GM23338 (cell line): ENCODE measurements at regions not wholly inside any gene's neighbourhood (a gene's known extent, or its start where the extent isn't known, plus 50 kb on each side); places are given as distances from the start of the nearest gene placed in this dataset.

ENCODE experiments used
- ATAC-seq: fragments of 200-7000 bp; cut with Tn5 transposase; 3 replicates; pipeline ENCODE4 v1.9.1; 2020
- DNase-seq: peaks from one replicate; pipeline ENCODE4 v3.0.0-alpha.2; 2015; ENCODE audit warnings: low spot score
- H2AFZ ChIP-seq: fragments of 200-600 bp; sonication (generic); 2 replicates; pipeline ENCODE4 v1.8.0; 2016; ENCODE audit warnings: antibody characterized with exemption, mild to moderate bottlenecking, moderate library complexity
- H3F3A ChIP-seq: fragments of 200-600 bp; sonication (generic); replicated peaks from 2 replicates; pipeline ENCODE4 v1.8.0; 2017; ENCODE audit warnings: antibody characterized with exemption, mixed run types, low read depth
- H3K27ac ChIP-seq: fragments of 200-600 bp; sonication (generic); 2 replicates; pipeline ENCODE4 v1.6.1; 2016; ENCODE audit warnings: low read depth
- H3K27me3 ChIP-seq: fragments of 200-600 bp; sonication (generic); 2 replicates; pipeline ENCODE4 v1.8.0; 2016; ENCODE audit warnings: mild to moderate bottlenecking, mixed run types, moderate library complexity; ENCODE audit not compliant: insufficient read depth
- H3K36me3 ChIP-seq: fragments of 200-600 bp; sonication (generic); 2 replicates; pipeline ENCODE4 v1.8.0; 2016; ENCODE audit warnings: mild to moderate bottlenecking; ENCODE audit not compliant: insufficient read depth
- H3K4me1 ChIP-seq: fragments of 200-600 bp; sonication (generic); 2 replicates; pipeline ENCODE4 v1.8.0; 2016; ENCODE audit warnings: mild to moderate bottlenecking, moderate library complexity; ENCODE audit not compliant: insufficient read depth
- H3K4me2 ChIP-seq: fragments of 200-600 bp; sonication (generic); 2 replicates; pipeline ENCODE4 v1.7.1; 2017; ENCODE audit warnings: mixed run types
- H3K4me3 ChIP-seq: fragments of 200-600 bp; sonication (generic); 2 replicates; pipeline ENCODE4 v1.6.1; 2016; ENCODE audit warnings: mixed run types
- H3K79me2 ChIP-seq: fragments of 200-600 bp; sonication (generic); replicated peaks from 2 replicates; pipeline ENCODE4 v1.8.0; 2017; ENCODE audit warnings: mild to moderate bottlenecking; ENCODE audit not compliant: insufficient read depth
- H3K9me2 ChIP-seq: fragments of 200-600 bp; sonication (generic); 2 replicates; pipeline ENCODE4 v1.8.0; 2017; ENCODE audit not compliant: insufficient read depth
- H4K20me1 ChIP-seq: fragments of 200-600 bp; sonication (generic); replicated peaks from 2 replicates; pipeline ENCODE4 v1.8.0; 2017; ENCODE audit warnings: mild to moderate bottlenecking; ENCODE audit not compliant: insufficient read depth
- H3K27ac Mint-ChIP-seq: 2 replicates; pipeline ENCODE4 v1.8.0; 2020; ENCODE audit warnings: inconsistent platforms, mild to moderate bottlenecking, moderate library complexity, mixed read lengths
- H3K27me3 Mint-ChIP-seq: 3 replicates; pipeline ENCODE4 v1.8.0; 2022; ENCODE audit warnings: low read depth, mild to moderate bottlenecking, moderate library complexity, mixed read lengths, inconsistent platforms; ENCODE audit not compliant: insufficient read depth, poor library complexity
- H3K36me3 Mint-ChIP-seq: 3 replicates; pipeline ENCODE4 v1.8.0; 2021; ENCODE audit warnings: low read depth, mild to moderate bottlenecking, inconsistent platforms, moderate library complexity, mixed read lengths
- H3K4me1 Mint-ChIP-seq: 3 replicates; pipeline ENCODE4 v1.8.0; 2020; ENCODE audit warnings: mild to moderate bottlenecking, inconsistent platforms, mixed read lengths
- H3K4me3 Mint-ChIP-seq: 3 replicates; pipeline ENCODE4 v1.8.0; 2021; ENCODE audit warnings: moderate library complexity, mild to moderate bottlenecking, inconsistent platforms, mixed read lengths
- H3K9me3 Mint-ChIP-seq: 3 replicates; pipeline ENCODE4 v1.8.0; 2020; ENCODE audit warnings: moderate library complexity, mild to moderate bottlenecking, inconsistent platforms, mixed read lengths
- CREB1 ChIP-seq: fragments of 250-450 bp; sonication (Bioruptor Pico); IDR thresholded peaks from 2 replicates; pipeline ENCODE4 v1.5.0; 2020; ENCODE audit warnings: low read depth, mild to moderate bottlenecking, moderate library complexity
- EZH2 ChIP-seq: fragments of 200-600 bp; sonication (generic); IDR thresholded peaks from one replicate; pipeline ENCODE4 v1.8.0; 2017; ENCODE audit warnings: antibody characterized with exemption, mild to moderate bottlenecking, low read depth; ENCODE audit not compliant: unreplicated experiment
- EZH2phosphoT487 ChIP-seq: fragments of 200-600 bp; sonication (generic); IDR thresholded peaks from one replicate; pipeline ENCODE4 v1.8.1; 2018; ENCODE audit warnings: antibody characterized with exemption; ENCODE audit not compliant: unreplicated experiment
- NANOG ChIP-seq: IDR thresholded peaks from 2 replicates; pipeline ENCODE4 v1.6.1; 2016; ENCODE audit warnings: antibody characterized with exemption, borderline replicate concordance
- POLR2AphosphoS5 ChIP-seq: IDR thresholded peaks from 2 replicates; pipeline ENCODE4 v1.6.1; 2016; ENCODE audit warnings: antibody characterized with exemption, low read depth
- REST ChIP-seq: IDR thresholded peaks from one replicate; pipeline ENCODE4 v1.6.1; 2018; ENCODE audit warnings: antibody characterized with exemption; ENCODE audit not compliant: unreplicated experiment
- TF ChIP-seq, protein P1 (sequence below): fragments of 250-450 bp; sonication (Bioruptor Pico); IDR thresholded peaks from 2 replicates; pipeline ENCODE4 v1.5.0; 2020; ENCODE audit warnings: mild to moderate bottlenecking, moderate library complexity

DNA sequence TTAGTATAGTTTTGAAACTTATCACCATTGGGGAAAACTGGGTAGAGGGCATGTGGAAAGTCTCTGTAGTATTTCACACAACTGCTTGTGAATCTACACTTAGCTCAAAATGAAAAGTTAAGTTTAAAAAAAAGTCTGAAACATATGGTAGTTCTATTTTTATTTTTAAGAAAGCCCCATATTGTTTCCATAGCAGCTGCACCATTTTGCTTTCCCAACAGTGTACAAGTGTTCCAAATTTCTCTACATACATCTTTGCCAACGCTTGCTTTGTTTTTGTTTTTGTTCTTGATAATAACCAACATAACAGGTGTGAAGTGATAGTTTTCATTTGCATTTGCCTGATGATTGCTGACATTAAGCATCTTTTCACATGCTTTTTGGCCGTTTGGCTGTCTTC is 445.2 kb downstream of the FAM181B start:
- Histone ChIP-seq H3K4me2 (no peak overlapping the region), H3K9me2 (no peaks in the 10 kb centered on the region), H3K36me3 (no peaks in the 10 kb centered on the region), H3K79me2 (no peaks in the 10 kb centered on the region), H3K4me3 (no peak overlapping the region), H3K4me1 (no peaks in the 10 kb centered on the region), H3F3A (no peaks in the 10 kb centered on the region), H3K27ac (no peak overlapping the region), H3K27me3 (no peaks in the 10 kb centered on the region), H2AFZ (no peak overlapping the region), H4K20me1 (no peaks in the 10 kb centered on the region)
- no peaks in the 10 kb centered on the region for H3K27me3 Mint-ChIP-seq
- H3K27ac Mint-ChIP-seq: no peak overlapping the region
- DNase-seq (no peak), ATAC-seq (no peak)
- TF ChIP-seq EZH2: no peak
- no peak for TF ChIP-seq EZH2phosphoT487
- no peak for TF ChIP-seq CREB1 (CRISPR knock-in tag)
- no peak for TF ChIP-seq NANOG
- no peak for TF ChIP-seq POLR2AphosphoS5
- no peaks in the 10 kb centered on the region; the same call in 2 of the 3 replicates for H3K9me3 Mint-ChIP-seq
- H3K4me1 Mint-ChIP-seq: no peaks in the 10 kb centered on the region
- no peaks in the 10 kb centered on the region; the same call in 2 of the 3 replicates for H3K36me3 Mint-ChIP-seq
- H3K4me3 Mint-ChIP-seq: no peak overlapping the region

GRCh38 chr11:82270870-82271269 is 462.8 kb downstream of the FAM181B start:
- Histone ChIP-seq H3K9me2 (peaks cover 8% of the 10 kb centered on the region; the same call in 1 of the 2 replicates), H3F3A (no peaks in the 10 kb centered on the region), H3K27me3 (no peaks in the 10 kb centered on the region), H2AFZ (peak overlapping the region; percentile 90), H3K4me3 (no peak overlapping the region), H3K4me2 (peak overlapping the region; percentile 52; the same call in 1 of the 2 replicates), H3K79me2 (no peaks in the 10 kb centered on the region), H4K20me1 (no peaks in the 10 kb centered on the region), H3K4me1 (peaks cover 12% of the 10 kb centered on the region; the same call in 1 of the 2 replicates), H3K27ac (no peak overlapping the region), H3K36me3 (no peaks in the 10 kb centered on the region)
- Mint-ChIP-seq H3K4me3 (no peak overlapping the region), H3K9me3 (no peaks in the 10 kb centered on the region), H3K36me3 (no peaks in the 10 kb centered on the region), H3K4me1 (peaks cover 14% of the 10 kb centered on the region), H3K27me3 (no peaks in the 10 kb centered on the region), H3K27ac (no peak overlapping the region)
- peak; percentile 21 for DNase-seq
- TF ChIP-seq, protein P1, sequence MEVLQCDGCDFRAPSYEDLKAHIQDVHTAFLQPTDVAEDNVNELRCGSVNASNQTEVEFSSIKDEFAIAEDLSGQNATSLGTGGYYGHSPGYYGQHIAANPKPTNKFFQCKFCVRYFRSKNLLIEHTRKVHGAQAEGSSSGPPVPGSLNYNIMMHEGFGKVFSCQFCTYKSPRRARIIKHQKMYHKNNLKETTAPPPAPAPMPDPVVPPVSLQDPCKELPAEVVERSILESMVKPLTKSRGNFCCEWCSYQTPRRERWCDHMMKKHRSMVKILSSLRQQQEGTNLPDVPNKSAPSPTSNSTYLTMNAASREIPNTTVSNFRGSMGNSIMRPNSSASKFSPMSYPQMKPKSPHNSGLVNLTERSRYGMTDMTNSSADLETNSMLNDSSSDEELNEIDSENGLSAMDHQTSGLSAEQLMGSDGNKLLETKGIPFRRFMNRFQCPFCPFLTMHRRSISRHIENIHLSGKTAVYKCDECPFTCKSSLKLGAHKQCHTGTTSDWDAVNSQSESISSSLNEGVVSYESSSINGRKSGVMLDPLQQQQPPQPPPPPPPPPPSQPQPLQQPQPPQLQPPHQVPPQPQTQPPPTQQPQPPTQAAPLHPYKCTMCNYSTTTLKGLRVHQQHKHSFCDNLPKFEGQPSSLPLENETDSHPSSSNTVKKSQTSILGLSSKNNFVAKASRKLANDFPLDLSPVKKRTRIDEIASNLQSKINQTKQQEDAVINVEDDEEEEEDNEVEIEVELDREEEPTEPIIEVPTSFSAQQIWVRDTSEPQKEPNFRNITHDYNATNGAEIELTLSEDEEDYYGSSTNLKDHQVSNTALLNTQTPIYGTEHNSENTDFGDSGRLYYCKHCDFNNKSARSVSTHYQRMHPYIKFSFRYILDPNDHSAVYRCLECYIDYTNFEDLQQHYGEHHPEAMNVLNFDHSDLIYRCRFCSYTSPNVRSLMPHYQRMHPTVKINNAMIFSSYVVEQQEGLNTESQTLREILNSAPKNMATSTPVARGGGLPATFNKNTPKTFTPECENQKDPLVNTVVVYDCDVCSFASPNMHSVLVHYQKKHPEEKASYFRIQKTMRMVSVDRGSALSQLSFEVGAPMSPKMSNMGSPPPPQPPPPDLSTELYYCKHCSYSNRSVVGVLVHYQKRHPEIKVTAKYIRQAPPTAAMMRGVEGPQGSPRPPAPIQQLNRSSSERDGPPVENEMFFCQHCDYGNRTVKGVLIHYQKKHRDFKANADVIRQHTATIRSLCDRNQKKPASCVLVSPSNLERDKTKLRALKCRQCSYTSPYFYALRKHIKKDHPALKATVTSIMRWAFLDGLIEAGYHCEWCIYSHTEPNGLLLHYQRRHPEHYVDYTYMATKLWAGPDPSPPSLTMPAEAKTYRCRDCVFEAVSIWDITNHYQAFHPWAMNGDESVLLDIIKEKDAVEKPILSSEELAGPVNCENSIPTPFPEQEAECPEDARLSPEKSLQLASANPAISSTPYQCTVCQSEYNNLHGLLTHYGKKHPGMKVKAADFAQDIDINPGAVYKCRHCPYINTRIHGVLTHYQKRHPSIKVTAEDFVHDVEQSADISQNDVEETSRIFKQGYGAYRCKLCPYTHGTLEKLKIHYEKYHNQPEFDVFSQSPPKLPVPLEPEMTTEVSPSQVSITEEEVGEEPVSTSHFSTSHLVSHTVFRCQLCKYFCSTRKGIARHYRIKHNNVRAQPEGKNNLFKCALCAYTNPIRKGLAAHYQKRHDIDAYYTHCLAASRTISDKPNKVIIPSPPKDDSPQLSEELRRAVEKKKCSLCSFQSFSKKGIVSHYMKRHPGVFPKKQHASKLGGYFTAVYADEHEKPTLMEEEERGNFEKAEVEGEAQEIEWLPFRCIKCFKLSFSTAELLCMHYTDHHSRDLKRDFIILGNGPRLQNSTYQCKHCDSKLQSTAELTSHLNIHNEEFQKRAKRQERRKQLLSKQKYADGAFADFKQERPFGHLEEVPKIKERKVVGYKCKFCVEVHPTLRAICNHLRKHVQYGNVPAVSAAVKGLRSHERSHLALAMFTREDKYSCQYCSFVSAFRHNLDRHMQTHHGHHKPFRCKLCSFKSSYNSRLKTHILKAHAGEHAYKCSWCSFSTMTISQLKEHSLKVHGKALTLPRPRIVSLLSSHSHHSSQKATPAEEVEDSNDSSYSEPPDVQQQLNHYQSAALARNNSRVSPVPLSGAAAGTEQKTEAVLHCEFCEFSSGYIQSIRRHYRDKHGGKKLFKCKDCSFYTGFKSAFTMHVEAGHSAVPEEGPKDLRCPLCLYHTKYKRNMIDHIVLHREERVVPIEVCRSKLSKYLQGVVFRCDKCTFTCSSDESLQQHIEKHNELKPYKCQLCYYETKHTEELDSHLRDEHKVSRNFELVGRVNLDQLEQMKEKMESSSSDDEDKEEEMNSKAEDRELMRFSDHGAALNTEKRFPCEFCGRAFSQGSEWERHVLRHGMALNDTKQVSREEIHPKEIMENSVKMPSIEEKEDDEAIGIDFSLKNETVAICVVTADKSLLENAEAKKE (CRISPR knock-in tag): peak; percentile 70; the same call in 1 of the 2 replicates
- TF ChIP-seq CREB1 (CRISPR knock-in tag) (no peak), NANOG (no peak), REST (no peak)
- peak; percentile 80 for ATAC-seq
